Left ventricle myocardium inferior (tissue), 1 donor: ENCODE measurements at regions not wholly inside any gene's neighbourhood (a gene's known extent, or its start where the extent isn't known, plus 50 kb on each side); places are given as distances from the start of the nearest gene placed in this dataset.
"Not testable (repeated sequence)": the region's sequence is repeated elsewhere in the genome, so short reads cannot be mapped to it uniquely, and the experiment has no call there.

Experiments used
- DNase-seq: peaks from one replicate; pipeline ENCODE4 v3.0.0-alpha.2; 2020
- H3K27ac ChIP-seq: fragments of 200-600 bp; replicated peaks from 2 replicates; pipeline ENCODE4 v1.8.0; 2021
- H3K27me3 ChIP-seq: fragments of 200-600 bp; 2 replicates; pipeline ENCODE4 v1.8.0; 2021; ENCODE audit warnings: low read depth
- H3K36me3 ChIP-seq: fragments of 200-600 bp; 2 replicates; pipeline ENCODE4 v1.8.0; 2021
- H3K4me1 ChIP-seq: fragments of 200-600 bp; 2 replicates; pipeline ENCODE4 v1.8.0; 2021
- H3K4me3 ChIP-seq: fragments of 200-600 bp; 2 replicates; pipeline ENCODE4 v1.8.0; 2021; ENCODE audit warnings: mild to moderate bottlenecking, moderate library complexity
- H3K9me3 ChIP-seq: fragments of 200-600 bp; replicated peaks from 2 replicates; pipeline ENCODE4 v1.8.0; 2021
- intact Hi-C: fragments of 100-400 bp; cut with micrococcal nuclease; formaldehyde crosslinking; loops from one replicate; pipeline ENCODE4 v1.11.0; 2022
- TF ChIP-seq, protein P1 (sequence below): fragments of 200-600 bp; IDR thresholded peaks from 2 replicates; pipeline ENCODE4 v1.8.0; 2021; ENCODE audit warnings: antibody characterized with exemption, mild to moderate bottlenecking, borderline replicate concordance
- donor health status: DM: no; HTN: yes; CAD: no; lungs with severe emphysema.

DNA sequence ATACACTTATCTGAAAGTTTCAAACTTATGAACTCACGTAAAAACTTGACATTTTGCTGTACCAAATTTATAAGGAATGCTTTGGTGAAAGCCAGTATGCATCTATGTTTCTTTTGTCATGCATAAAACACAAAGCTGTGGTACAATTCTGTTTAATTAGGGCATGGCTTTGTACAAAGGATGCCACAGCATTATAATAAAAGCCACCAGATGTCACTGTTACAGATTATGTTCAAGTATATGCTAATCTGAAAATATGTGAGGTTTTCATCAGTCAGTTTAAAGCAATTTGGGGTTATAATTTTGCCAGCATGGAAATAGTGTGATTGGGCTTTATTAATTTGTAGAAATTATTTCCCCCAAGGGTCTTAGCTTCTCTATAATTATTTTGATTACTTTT lies 69.0 kb downstream of the ATOH1 start:
- Histone ChIP-seq H3K4me3 (no peak overlapping the region), H3K27me3 (peaks cover 10% of the 10 kb centered on the region), H3K4me1 (no peaks in the 10 kb centered on the region), H3K27ac (no peak overlapping the region), H3K36me3 (no peaks in the 10 kb centered on the region), H3K9me3 (no peaks in the 10 kb centered on the region)
- no peak for DNase-seq
- TF ChIP-seq, protein P1, sequence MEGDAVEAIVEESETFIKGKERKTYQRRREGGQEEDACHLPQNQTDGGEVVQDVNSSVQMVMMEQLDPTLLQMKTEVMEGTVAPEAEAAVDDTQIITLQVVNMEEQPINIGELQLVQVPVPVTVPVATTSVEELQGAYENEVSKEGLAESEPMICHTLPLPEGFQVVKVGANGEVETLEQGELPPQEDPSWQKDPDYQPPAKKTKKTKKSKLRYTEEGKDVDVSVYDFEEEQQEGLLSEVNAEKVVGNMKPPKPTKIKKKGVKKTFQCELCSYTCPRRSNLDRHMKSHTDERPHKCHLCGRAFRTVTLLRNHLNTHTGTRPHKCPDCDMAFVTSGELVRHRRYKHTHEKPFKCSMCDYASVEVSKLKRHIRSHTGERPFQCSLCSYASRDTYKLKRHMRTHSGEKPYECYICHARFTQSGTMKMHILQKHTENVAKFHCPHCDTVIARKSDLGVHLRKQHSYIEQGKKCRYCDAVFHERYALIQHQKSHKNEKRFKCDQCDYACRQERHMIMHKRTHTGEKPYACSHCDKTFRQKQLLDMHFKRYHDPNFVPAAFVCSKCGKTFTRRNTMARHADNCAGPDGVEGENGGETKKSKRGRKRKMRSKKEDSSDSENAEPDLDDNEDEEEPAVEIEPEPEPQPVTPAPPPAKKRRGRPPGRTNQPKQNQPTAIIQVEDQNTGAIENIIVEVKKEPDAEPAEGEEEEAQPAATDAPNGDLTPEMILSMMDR = peak; percentile 52
- intact Hi-C loops = no loop called here

DNA sequence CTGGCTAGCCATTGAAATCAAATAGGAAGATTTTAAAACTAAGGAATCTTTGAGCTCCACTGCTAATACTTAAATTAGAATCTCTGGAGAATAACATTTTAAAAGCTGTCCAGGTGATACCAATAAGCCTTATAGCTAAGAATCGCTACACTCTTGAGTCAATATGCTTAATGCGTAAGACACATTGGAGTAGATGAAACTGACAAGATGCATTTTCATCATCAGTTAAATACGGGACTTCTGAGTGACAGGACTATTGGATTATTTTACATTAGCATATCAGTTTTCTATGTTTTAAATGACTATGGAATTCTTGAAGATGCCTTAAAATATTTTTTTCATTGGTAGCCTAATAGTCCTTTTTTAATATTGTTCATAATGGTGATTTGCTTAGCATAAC lies 80.2 kb downstream of the ATOH1 start:
- intact Hi-C loops = no loop called here
- peaks cover 7% of the 10 kb centered on the region for H3K9me3 ChIP-seq
- no peaks in the 10 kb centered on the region for H3K4me1 ChIP-seq
- no peak overlapping the region for H3K27ac ChIP-seq
- H3K4me3 ChIP-seq = no peak overlapping the region
- TF ChIP-seq, protein P1 = no peak
- no peak for DNase-seq
- no peaks in the 10 kb centered on the region for H3K27me3 ChIP-seq
- no peaks in the 10 kb centered on the region for H3K36me3 ChIP-seq

DNA sequence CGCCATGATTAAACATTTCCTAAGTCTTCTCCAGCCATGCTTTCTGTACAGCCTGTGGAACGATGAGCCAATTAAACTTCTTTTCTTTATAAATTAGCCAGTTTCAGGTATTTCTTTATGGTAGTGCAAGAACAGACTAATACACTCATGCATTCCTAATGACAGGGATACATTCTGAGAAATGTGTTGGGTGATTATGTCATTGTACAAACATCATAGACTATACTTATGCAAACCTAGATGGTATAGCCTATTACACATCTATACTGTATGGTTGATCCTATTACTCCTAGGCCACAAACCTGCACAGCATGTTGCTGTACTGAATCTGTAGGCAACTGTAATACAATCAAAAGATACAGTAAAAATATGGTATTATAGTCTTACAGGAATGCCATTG lies 83.1 kb downstream of the ATOH1 start:
- Histone ChIP-seq H3K4me3 (no peak overlapping the region), H3K36me3 (no peaks in the 10 kb centered on the region), H3K27me3 (no peaks in the 10 kb centered on the region), H3K4me1 (no peaks in the 10 kb centered on the region), H3K27ac (no peak overlapping the region), H3K9me3 (peaks cover 7% of the 10 kb centered on the region)
- intact Hi-C loops = no loop called here
- TF ChIP-seq, protein P1 = no peak
- no peak for DNase-seq

- DNase-seq = no peak
- no peak overlapping the region for H3K27ac ChIP-seq
- peaks cover 7% of the 10 kb centered on the region for H3K9me3 ChIP-seq
- H3K36me3 ChIP-seq = no peaks in the 10 kb centered on the region
- no peak overlapping the region for H3K4me3 ChIP-seq
- H3K27me3 ChIP-seq = no peaks in the 10 kb centered on the region
- TF ChIP-seq, protein P1 = no peak
- intact Hi-C loops = no loop called here
- H3K4me1 ChIP-seq = no peaks in the 10 kb centered on the region
Measured at GRCh38 chr4:93912146-93912545, 83.6 kb downstream of the ATOH1 start.

DNA sequence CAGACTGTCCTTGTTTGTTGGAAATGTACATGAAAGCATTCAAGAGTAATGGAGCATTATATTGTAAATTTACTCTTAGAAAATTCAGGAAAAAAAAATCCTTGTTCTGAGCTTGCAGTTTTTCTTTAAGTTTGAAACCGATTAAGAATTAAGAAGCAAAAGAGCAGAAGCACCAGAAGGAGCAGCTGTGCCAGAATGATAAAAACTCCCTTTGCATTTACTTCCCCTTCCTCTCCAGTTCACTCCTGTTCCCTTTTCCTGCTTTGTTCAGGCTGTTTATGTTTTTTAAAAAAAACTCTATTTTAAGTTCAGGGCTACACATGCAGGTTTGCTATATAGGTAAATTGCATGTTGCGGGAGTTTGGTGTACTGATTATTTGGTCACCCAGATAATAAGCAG lies 90.3 kb downstream of the ATOH1 start:
- no peaks in the 10 kb centered on the region for H3K4me1 ChIP-seq
- no peak overlapping the region for H3K27ac ChIP-seq
- no peak for DNase-seq
- no peaks in the 10 kb centered on the region for H3K9me3 ChIP-seq
- H3K27me3 ChIP-seq = no peaks in the 10 kb centered on the region
- no peaks in the 10 kb centered on the region for H3K36me3 ChIP-seq
- TF ChIP-seq, protein P1 = no peak
- no peak overlapping the region for H3K4me3 ChIP-seq
- intact Hi-C loops = no loop called here

DNA sequence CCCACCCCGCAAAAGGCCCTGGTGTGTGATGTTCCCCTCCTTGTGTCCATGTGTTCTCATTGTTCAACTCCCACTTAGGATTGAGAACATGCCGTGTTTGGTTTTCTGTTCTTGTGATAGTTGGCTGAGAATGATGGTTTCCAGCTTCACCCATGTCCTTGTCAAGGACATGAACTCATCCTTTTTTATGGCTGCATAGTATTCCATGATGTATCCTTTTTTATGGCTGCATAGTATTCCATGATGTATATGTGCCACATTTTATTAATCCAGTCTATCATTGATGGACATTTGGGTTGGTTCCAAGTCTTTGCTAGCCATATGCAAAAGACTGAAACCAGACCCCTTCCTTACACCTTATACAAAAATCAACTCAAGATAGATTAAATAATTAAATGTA lies 95.0 kb downstream of the ATOH1 start:
- H3K27me3 ChIP-seq, DNase-seq, H3K36me3 ChIP-seq, H3K4me3 ChIP-seq, intact Hi-C loops, H3K4me1 ChIP-seq, H3K27ac ChIP-seq: not testable (repeated sequence)
- H3K9me3 ChIP-seq = peaks cover 26% of the 10 kb centered on the region
